ENCODE measurements at regions not wholly inside any gene's neighbourhood (a gene's known extent, or its start where the extent isn't known, plus 50 kb on each side); places are given as distances from the start of the nearest gene placed in this dataset.

DNA sequence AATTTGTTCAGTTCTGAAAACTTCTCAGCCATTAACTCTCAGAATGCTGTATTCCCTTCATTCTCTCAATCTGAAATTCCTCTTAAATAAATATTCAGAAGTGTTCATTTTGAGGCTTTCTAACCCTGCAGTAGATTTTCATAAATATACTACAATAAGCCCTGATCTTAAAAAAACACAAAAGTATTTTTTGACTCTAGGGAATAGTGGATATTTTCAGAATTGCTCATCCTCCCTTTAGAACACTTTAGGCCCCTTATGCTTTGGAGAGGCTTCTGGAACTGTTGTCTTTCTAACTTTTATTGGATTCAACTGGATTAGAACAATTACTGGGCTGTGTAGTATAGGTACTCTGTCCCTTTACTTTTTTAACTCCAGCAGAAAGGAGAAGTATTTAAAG lies 1662.6 kb upstream of the MIR17HG start:
- TF ChIP-seq, protein P1, sequence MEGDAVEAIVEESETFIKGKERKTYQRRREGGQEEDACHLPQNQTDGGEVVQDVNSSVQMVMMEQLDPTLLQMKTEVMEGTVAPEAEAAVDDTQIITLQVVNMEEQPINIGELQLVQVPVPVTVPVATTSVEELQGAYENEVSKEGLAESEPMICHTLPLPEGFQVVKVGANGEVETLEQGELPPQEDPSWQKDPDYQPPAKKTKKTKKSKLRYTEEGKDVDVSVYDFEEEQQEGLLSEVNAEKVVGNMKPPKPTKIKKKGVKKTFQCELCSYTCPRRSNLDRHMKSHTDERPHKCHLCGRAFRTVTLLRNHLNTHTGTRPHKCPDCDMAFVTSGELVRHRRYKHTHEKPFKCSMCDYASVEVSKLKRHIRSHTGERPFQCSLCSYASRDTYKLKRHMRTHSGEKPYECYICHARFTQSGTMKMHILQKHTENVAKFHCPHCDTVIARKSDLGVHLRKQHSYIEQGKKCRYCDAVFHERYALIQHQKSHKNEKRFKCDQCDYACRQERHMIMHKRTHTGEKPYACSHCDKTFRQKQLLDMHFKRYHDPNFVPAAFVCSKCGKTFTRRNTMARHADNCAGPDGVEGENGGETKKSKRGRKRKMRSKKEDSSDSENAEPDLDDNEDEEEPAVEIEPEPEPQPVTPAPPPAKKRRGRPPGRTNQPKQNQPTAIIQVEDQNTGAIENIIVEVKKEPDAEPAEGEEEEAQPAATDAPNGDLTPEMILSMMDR (IDR thresholded peaks at IDR 0.05; ENCODE audit: low read depth, low read length): no peak
- DNase-seq (ENCODE audit: extremely low read depth, low read depth): no peak

GRCh38 chr13:89686171-89686570 lies 1661.3 kb upstream of the MIR17HG start:
- DNase-seq (ENCODE audit: extremely low read depth, low read depth): no peak
- TF ChIP-seq, protein P1 (IDR thresholded peaks at IDR 0.05; ENCODE audit: low read depth, low read length): no peak

DNA sequence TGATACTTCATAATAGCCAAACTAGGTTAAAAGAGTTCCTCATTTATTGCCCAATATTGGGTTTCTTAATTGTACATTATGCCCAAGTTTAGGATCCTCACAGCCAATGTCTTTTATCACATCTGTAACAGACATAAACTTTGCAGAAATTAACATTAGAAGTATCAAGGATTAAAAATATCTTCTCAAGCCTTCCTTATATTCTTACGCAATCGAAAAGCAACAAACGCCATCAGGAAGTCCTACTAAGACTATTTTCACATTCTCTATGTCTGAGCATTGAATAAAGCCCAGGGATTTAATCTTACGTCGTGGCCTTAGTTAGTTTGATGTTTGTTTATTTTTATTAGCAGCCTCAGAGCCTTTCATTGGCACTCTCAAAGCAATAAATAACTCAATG lies 1660.4 kb upstream of the MIR17HG start:
- no peak for DNase-seq (ENCODE audit: extremely low read depth, low read depth)
- TF ChIP-seq, protein P1 (IDR thresholded peaks at IDR 0.05; ENCODE audit: low read depth, low read length): no peak

- DNase-seq (ENCODE audit: extremely low read depth, low read depth): no peak
Measured at GRCh38 chr13:89688918-89689317, 1658.6 kb upstream of the MIR17HG start.

GRCh38 chr13:89694451-89694850 lies 1653.0 kb upstream of the MIR17HG start:
- no peak for DNase-seq (ENCODE audit: extremely low read depth, low read depth)
- TF ChIP-seq, protein P1 (IDR thresholded peaks at IDR 0.05; ENCODE audit: low read depth, low read length): no peak

More at GRCh38 chr13:89688918-89689317, 1658.6 kb upstream of the MIR17HG start:
- TF ChIP-seq, protein P1 (IDR thresholded peaks at IDR 0.05; ENCODE audit: low read depth, low read length): no peak

- TF ChIP-seq, protein P1 (IDR thresholded peaks at IDR 0.05; ENCODE audit: low read depth, low read length): peak; percentile 77
- DNase-seq (ENCODE audit: extremely low read depth, low read depth): peak; percentile 0
Measured at GRCh38 chr13:89695343-89696257, 1651.9 kb upstream of the MIR17HG start.

DNA sequence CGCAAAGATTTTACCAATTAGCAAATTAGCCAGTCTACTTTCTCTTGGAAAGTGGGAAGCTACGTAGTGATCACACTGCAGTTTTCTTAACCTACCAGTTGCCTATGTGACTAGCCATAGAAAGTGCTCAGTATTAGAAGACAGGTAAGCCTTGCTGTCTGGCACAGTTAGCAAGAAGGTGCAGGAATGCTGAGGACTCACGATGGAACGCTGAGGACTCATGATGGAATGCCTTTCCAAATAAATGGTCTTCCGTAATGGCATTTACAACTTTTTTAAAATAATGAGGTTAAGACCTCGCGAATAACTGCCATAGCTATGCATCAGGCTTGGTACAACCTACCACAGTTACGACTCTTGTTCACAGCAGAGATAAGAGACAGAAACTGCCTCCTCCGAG lies 1645.6 kb upstream of the MIR17HG start:
- DNase-seq (ENCODE audit: extremely low read depth, low read depth): no peak
- TF ChIP-seq, protein P1 (IDR thresholded peaks at IDR 0.05; ENCODE audit: low read depth, low read length): no peak

Measured in AG09319 (cell line).